C1 segment of cervical spinal cord (tissue), 14 donors: ENCODE measurements at regions not wholly inside any gene's neighbourhood (a gene's known extent, or its start where the extent isn't known, plus 50 kb on each side); places are given as distances from the start of the nearest gene placed in this dataset.

Source experiments
- DNase-seq, 14 donors: peaks; one replicate each; lab custom pipeline; 2025; lab: John Stamatoyannopoulos, UW

- peak in 13 of 14 donors; percentile 21 to 99 (median 79) for DNase-seq
These were observed 106.3 kb upstream of the SSBP2 start for GRCh38 chr5:81856948-81857928.

GRCh38 chr5:81855591-81855990 lies 104.7 kb upstream of the SSBP2 start:
- peak in 1 of 14 donors; percentile 63 for DNase-seq

- DNase-seq = peak in 1 of 14 donors; percentile 63
These were observed 104.0 kb upstream of the SSBP2 start for GRCh38 chr5:81854915-81855314.

- no peak for DNase-seq
These were observed 103.6 kb upstream of the SSBP2 start for GRCh38 chr5:81854485-81854884.

- DNase-seq = peak in 1 of 14 donors; percentile 39
These were observed 102.1 kb upstream of the SSBP2 start for GRCh38 chr5:81853030-81853357.

GRCh38 chr5:81852291-81853029 lies 101.6 kb upstream of the SSBP2 start:
- peak in 9 of 14 donors; percentile 30 to 60 (median 49) for DNase-seq

- DNase-seq = peak; percentile 74 to 96 (median 93)
These were observed 100.7 kb upstream of the SSBP2 start for GRCh38 chr5:81851481-81852178.

GRCh38 chr5:81850501-81851357 lies 99.8 kb upstream of the SSBP2 start:
- peak in 5 of 14 donors; percentile 23 to 67 (median 43) for DNase-seq

- peak in 3 of 14 donors; percentile 35 to 39 (median 37) for DNase-seq
These were observed 99.0 kb upstream of the SSBP2 start for GRCh38 chr5:81849770-81850367.

- peak in 7 of 14 donors; percentile 6 to 23 (median 19) for DNase-seq
These were observed 97.5 kb upstream of the SSBP2 start for GRCh38 chr5:81848362-81848880.

GRCh38 chr5:81846301-81846700 lies 95.4 kb upstream of the SSBP2 start:
- DNase-seq = no peak

GRCh38 chr5:81843845-81844244 lies 92.9 kb upstream of the SSBP2 start:
- DNase-seq = no peak

GRCh38 chr5:81842795-81843398 lies 92.0 kb upstream of the SSBP2 start:
- peak in 1 of 14 donors; percentile 31 for DNase-seq

GRCh38 chr5:81839034-81839433 lies 88.1 kb upstream of the SSBP2 start:
- DNase-seq = no peak

GRCh38 chr5:81838307-81838906 lies 87.5 kb upstream of the SSBP2 start:
- DNase-seq = peak in 1 of 14 donors; percentile 12

GRCh38 chr5:81837667-81838306 lies 86.9 kb upstream of the SSBP2 start:
- no peak for DNase-seq

GRCh38 chr5:81835814-81836367 lies 85.0 kb upstream of the SSBP2 start:
- DNase-seq = no peak

- DNase-seq = no peak
These were observed 83.2 kb upstream of the SSBP2 start for GRCh38 chr5:81834021-81834660.
